AG09309 (cell line): ENCODE measurements at regions not wholly inside any gene's neighbourhood (a gene's known extent, or its start where the extent isn't known, plus 50 kb on each side); places are given as distances from the start of the nearest gene placed in this dataset.

Experiments
- DNase-seq: peaks from one replicate; pipeline ENCODE4 v3.0.0-alpha.2; 2010; ENCODE audit warnings: low read depth
- H3K4me3 ChIP-seq: 2 replicates; pipeline ENCODE4 v1.5.1; 2011; ENCODE audit warnings: mild to moderate bottlenecking, low read depth, low read length, moderate library complexity; ENCODE audit not compliant: control insufficient read depth
- TF ChIP-seq, protein P1 (sequence below): IDR thresholded peaks from 2 replicates; pipeline ENCODE4 v1.5.1; 2011; ENCODE audit warnings: mild to moderate bottlenecking, low read depth, low read length, inconsistent platforms; ENCODE audit not compliant: insufficient read depth, control insufficient read depth; ENCODE audit errors: missing control alignments

DNA sequence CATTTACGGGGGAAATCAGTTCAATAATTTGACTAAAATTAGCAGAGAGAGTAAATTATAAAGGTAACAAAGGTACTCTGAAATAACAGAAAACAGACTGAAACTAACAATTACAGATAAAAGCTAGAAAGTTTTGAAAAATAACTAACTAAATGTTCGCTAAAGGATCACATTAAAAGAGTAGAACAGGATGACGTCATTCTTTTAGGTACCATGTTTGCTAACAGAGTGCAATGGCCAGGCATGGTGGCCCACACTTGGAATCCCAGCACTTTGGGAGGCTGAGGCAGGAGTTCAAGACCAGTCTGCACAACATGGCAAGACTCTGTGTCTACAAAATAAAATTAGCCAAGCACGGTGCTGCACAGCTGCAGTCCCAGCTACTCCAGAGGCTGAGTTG lies 212.3 kb upstream of the CDYL start:
- TF ChIP-seq, protein P1, sequence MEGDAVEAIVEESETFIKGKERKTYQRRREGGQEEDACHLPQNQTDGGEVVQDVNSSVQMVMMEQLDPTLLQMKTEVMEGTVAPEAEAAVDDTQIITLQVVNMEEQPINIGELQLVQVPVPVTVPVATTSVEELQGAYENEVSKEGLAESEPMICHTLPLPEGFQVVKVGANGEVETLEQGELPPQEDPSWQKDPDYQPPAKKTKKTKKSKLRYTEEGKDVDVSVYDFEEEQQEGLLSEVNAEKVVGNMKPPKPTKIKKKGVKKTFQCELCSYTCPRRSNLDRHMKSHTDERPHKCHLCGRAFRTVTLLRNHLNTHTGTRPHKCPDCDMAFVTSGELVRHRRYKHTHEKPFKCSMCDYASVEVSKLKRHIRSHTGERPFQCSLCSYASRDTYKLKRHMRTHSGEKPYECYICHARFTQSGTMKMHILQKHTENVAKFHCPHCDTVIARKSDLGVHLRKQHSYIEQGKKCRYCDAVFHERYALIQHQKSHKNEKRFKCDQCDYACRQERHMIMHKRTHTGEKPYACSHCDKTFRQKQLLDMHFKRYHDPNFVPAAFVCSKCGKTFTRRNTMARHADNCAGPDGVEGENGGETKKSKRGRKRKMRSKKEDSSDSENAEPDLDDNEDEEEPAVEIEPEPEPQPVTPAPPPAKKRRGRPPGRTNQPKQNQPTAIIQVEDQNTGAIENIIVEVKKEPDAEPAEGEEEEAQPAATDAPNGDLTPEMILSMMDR, result no peak
- DNase-seq, result no peak
- H3K4me3 ChIP-seq, result no peak overlapping the region

DNA sequence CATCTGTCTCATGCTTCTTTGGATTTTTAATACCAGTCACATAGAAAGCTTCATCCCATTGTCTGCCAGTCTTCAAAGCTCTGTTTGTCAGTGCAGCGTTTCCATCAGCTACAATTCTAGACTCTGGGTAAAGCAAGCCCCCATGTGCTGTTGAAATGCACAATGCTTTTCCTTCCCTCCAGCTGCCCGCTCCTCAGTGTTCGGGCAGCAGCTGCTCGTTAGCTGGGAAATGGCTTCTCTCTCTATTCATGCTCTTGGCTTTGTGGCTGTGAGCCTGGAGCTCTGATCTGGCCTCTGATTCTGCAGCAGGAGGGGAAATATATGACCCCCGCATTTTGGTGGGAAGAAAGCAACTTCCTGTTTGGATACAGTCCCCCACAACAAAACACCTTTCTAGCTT lies 213.0 kb upstream of the CDYL start:
- TF ChIP-seq, protein P1, result no peak
- no peak for DNase-seq
- H3K4me3 ChIP-seq, result no peak overlapping the region

DNA sequence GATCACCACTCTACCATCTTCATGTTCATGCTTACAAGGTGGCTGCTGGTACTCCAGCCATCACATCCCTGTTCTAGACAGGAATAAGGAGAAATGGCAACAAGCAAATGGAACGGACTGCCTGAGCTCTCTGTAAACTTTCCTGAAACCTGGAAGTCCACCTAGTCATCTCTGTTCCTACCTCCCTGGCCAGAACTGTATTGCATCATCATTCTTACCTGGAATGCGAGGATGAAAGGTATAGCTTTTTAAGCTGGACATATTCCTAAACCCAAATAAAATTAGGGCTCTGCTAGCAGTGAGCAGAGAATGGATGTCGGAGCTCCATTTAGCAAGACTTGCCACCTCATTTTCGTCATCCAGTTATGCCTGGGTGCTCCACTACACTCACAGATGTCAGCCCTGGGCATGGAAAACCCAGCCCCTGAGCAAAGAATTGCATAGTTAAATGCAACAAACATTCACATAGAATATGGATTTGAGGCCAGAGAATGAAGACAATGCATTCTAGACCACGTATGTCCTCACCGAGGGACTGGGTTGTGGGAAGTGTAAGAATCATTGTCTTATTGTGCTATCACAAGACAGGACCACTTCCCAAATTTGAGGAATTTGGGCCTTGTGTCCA lies 214.3 kb upstream of the CDYL start:
- H3K4me3 ChIP-seq, result no peak overlapping the region
- DNase-seq, result no peak
- TF ChIP-seq, protein P1, result no peak

DNA sequence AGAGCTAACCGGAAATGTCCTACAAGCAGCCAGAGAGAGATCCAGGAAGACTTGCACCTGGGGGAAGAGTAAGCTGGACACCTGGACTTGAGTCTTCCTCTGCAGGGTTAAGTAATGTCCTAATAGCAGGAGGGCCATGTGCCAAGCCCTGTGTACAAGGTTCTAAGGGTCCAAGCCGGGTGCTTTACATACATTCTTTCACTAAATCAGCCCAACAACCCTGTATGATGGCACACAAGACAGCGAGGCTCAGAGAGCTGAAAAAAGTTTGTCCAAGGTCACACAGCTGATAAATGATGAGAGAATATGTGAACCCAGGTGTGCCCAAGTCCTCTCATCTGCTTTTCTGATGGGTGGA lies 215.1 kb upstream of the CDYL start:
- TF ChIP-seq, protein P1, result no peak
- no peak for DNase-seq
- H3K4me3 ChIP-seq, result no peak overlapping the region

DNA sequence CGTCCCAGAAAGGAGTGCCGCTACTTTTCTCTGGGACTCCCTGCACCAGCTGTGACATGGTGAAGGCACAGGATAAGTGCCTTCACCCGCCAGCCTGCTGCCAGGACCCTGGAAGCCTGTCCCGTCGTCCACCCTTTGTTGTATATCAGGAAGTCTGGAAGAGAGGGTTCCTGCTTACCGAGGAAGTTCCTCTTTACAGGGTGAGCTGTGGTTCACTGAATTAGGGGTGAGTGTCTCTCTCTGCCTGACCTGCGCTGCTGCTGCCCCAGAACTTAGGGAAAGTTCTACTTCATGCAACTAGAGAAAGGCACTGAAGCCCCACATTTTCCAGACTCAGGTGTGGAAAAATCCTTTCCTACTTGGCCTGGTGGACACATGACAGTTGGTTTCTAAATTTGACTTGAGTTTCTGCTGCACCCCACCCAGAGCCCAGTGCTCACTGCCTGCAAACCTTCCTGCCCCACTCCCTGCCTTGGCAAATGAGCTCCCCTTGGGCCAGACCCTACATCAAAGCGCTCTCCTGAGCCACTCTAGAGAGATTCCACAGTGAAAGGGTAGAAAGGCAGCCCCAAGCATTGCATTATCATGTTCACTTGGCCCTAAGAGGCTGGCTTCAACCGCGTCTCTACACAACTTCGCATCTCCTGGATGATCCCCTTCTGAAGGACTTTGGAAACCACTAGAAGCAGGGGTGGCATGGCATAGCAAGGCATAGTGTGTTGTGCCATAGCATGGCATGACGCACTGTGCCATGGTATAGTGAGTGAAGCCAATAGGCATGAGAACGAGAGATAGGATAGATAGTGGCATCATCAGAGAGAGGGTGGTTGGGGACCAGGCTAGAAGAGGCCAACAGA lies 215.8 kb upstream of the CDYL start:
- TF ChIP-seq, protein P1, result no peak
- H3K4me3 ChIP-seq, result no peak overlapping the region
- no peak for DNase-seq

DNA sequence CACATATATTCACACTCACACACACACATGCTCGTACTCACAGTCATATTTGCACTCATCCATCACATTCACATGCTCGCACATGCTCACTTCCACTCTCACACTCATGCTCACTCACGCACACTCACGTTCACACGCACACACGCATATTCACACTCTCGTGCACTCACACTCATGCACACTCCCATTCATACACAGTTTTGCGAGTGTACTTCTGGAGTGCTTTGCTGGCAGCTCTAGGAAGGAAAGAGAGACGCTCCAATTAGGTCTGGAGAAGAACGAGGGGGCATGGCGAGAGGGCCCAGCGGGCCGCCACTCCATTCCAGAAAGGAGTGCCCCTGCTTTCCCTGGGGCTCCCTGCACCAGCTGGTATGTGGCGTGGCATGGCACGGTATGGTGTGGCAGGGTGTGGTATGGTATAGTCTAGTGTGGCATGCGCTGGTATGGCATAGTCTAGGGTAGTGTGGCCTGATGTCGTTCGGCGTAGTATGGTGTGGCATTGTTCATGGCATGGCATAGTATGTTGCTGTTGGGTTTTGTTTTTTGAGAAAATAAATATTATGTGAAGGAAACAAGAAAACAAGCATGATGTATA lies 216.8 kb upstream of the CDYL start:
- TF ChIP-seq, protein P1, result no peak
- H3K4me3 ChIP-seq, result no peak overlapping the region
- no peak for DNase-seq
